ENCODE measurements at regions not wholly inside any gene's neighbourhood (a gene's known extent, or its start where the extent isn't known, plus 50 kb on each side); places are given as distances from the start of the nearest gene placed in this dataset.
A peak's percentile ranks its signal among the peaks of the same experiment; 100 is the strongest.

DNA sequence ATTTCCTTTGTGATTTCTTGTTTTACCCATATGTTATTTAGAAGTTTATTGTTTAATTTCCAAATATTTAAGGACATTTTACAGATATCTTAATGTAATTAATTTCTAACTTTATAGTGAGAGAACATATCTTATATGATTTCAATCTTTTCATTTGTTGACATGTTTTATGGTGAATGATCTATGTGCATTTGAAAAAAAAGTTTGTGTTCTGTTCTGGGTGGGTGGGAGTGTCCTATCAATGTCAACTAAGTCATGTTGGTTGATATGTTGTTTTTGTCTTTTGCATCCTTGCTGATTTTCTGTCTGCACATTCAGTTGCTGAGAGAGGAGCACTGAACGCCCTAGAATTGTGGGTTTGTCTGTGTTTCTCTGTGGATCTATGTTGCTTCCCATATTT lies 50.3 kb upstream of the CBFA2T3 start:
- no peak for DNase-seq

DNA sequence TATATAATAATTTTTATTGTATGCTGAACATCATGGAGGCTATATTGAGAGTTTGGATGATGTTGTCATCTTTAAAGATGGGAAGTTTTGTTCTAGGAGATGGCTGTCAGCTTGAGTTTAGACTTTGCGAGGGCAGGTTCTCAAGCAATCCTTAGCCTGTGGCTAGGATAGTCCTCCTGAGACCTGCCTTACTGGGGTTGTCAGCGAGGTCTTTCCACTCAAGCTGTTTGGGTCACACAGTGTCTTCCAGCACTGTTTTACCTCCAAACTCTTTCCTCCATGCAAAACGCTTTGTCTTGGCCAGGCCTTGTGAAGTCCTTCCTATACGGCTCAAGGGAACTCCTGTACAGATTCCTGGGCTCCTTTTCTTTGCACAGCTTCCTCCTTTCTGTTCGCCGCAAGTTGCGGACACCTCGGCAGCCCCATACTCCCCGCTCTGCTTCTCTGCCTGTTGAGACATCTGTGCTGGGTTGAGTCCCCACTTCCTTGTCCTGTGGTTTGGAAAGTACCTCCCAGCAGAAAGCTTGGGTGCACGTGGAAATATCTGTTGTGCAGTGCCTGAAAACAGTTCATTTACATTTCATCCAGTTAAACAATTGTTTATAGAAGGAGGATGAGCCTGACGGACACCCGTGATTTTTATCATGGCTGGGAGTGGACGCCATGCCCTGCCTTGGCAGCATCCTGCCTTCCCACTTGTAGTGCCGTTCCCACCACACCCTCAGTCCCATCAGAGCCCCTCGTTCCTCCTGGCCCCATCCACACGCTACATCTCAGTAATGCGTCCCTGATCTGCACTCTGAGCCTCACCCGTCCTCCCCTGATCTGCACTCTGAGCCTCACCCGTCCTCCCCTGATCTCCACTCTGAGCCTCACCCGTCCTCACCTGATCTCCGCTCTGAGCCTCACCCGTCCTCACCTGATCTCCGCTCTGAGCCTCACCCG lies 55.0 kb upstream of the CBFA2T3 start:
- no peak for DNase-seq

DNA sequence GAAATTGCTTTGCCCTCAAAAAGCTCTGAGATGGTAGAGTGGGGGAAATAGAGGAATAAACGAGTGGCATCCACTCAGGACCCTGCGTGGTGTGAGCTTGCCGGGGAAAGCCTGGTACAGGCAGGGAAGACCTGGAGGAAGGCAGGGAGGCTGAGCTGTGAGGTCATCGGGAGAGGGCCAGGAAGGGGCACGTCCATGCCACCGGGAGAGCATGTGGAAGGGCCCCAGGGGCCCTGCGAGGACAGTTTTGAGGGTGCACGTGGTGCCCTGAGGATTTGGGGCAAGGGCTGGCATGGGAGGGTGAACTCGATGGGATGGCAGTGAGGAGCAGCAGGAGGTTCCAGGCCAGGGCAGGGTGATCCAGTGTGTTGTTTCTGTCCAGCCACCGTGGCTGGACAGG lies 56.3 kb upstream of the CBFA2T3 start:
- DNase-seq: no peak

DNA sequence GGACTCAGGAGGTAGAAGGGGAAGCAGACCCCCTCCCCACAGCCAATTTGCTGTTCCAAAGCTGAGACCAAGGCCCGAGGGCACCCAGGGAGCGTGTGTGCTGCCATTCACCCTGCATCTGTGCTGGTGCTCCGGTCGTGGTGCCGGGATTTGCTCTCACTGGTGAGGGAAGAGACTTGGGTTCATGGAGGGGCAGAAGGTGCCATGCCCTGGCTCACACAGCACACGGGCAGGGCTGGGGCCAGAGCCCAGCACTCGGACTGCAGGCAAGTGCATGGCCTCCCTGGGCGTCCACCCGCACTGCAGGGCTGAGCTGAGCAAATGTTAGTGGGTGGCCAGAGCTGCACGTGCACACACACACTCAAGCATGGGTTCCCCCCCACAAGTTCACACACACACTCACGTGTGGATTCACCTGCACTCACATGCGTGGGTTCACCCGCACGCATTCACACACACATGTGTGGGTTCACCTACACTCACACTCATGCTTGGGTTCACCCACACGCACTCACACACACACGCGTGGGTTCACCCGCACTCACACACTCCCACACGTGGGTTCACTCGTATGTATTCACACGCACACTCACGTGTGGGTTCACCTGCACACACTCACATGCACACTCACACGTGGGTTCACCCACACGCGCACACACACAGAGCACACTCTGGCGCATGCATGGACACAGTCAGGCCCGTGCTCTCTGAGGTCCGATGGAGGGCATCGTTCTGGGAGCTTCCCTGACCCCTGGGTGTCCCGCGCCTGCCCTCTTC lies 57.0 kb upstream of the CBFA2T3 start:
- DNase-seq: no peak

DNA sequence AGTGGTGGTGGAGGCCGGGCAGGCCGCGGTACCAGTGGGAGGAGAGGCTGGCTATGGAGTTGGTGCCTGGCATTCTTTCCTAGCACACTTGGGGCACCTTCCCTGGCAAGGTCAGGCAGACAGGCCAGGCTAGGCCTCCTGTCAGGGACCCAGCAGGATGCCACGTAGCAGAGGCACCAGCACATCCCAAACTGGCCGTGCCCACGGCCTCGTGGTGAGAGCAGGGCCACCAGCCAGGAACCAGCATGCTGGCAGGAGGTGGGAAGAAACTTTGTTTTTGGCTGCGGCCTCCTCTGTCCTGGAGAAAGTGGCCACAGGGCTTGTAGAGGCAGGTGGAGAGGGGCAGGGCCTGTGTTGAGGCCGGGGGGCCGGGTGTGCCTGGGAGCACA lies 57.6 kb upstream of the CBFA2T3 start:
- no peak for DNase-seq

DNA sequence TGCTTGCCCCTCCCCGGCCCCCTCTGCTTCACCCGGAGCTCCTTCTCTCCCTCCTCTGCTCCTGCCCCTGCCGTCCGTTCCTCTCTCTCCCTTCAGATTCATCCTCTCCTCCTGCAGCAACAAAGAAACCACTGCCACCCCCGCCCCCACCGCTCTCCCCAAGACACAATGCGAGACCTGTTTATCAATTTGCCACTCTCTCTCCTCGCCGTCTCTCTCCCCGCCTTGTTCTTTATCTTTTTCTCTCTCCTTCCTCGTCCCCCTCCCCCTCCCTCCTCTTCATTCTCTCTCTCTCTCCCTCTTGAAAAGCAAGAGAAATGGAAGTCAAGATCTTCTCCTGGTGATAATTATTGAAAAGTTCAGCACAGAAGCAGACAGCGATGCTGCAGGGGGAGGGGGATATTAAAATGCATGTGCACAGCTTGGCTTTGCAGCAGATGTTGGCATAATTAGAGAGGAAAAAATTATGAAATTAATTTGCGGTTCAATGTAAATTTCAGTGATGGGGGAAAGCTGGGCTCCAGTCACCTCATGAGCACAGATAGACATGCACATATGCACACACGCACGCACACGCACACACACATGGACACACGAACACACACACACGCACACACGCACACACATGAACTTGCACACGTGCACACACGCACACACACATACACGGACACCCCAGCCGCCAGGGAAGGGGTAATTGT lies 58.1 kb upstream of the CBFA2T3 start:
- DNase-seq: no peak

DNA sequence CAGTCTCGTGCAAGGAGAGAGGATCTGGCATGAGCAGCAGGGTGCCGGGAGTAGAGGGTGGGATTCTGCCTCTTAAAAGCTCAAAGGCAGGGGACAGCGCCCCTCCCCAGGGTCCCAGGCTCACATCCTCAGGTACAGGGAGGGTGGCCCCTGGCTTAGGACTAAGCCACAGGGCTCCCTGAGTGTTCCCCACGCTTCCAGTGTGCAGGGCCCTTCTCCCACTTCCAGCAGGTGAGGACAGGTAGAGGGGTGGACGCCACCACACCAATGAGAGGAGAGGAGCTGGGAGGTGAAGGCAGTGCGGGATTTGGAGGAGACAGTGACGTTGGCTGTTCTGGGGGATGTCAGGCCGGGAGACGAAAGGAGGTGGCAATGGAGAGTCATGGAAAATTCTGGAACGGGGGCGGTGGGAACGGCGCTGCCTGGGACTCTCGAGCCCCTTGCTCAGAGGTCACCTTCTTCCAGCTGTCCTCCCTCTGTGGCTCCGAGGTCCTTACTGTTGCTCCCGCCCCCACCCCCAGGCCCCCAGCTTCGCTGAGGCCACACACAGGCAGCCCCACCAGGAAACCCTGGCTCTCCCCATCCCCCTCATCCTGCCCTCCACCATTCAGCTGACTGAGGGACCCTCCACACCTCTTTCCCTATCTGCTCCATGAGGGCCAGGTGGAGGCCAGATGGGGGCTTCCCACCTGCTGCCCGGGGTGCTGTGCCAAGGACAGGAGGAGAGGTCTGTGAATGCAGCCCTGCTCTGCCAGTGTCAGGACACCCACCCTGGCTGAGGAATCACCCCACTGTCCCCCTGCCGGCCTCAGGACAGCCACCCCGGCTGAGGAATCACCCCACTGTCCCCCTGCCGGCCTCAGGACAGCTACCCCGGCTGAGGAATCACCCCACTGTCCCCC lies 57.7 kb upstream of the ACSF3 start:
- no peak for DNase-seq

DNA sequence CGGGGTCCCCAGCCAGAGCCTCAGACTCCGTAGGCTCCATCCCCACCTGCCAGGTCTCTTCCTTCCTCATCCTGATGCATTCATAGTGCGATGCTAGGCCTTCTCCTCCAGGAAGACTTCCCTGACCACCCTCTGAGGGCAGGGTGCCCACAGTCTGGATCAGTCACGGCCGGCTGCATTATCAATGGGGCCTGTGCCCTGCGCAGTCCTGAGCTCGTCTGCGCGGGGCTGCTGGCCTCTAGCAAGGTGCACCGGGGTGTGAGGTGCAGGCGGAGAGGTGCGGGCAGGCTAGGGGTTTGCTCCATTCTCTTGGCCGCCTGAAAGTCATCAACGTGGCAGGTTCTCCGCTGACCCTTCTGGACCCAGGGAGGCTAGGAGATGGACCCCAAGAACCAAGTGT lies 56.9 kb upstream of the ACSF3 start:
- no peak for DNase-seq

DNA sequence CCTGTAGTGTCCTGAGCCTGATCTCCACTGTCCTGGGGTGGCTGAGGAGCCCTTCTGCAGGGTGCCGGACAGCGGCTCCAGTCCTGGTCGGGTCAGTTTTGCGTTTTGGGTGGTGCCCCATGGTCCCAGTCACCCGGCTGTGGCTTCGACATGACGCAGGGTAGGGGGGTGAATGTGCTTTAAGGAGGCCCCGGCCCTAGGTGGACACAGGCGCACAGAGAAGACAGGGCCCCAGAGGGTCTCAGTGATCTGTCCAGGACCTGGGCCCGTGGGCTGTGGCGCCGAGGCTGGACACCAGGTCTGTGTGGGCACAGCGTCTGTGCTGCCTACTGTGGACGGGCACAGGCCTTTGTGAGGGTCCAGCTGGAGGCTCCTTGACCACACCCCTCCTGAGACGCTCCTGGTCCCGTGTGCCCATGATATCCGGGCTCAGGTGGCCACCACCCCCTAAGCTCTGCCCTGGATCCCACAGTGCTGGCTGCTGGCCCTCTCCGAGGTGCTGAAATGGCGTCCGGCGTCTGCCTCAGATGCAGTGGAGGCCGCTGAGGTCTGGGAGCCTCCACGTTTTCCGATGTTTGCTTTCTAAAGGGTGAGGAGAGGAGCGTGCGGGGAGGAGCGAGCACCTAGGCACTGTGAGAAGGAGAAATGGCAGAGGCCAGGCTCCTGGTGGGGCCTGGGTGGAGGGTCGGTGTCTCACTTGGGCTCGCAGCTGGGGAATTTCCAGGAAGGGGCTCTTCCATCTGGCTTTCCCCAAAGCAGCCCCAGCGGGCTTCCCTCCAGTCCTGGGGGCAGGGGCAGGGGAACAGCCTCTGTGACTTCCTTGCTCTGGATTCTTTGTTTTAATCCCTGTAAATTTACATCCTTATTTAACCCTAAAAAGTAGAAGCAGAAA lies 56.1 kb upstream of the ACSF3 start:
- peak; percentile 33 for DNase-seq

DNA sequence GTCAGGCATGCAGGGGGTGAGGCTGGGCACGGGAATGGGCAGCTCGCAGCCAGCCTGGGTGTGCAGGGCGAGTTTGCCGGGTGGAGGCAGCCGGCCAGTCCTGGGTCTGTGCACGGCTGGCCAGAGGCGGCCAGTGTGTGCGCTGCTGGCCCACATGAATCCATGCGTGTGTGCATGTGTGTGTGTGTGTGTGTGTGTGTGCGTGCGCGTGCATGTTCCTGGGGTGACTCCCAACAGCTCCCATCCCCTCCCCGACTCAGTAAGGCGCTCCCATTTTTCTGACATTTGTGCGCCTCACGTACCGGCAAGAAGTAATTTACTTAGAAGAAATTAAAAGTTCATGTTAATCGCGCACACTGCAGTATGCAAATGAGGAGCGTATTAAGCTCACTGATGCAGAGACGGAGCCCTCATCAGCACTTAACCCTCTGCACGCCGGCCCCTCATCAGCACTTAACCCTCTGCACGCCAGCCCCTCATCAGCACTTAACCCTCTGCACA lies 55.4 kb upstream of the ACSF3 start:
- DNase-seq: no peak

DNA sequence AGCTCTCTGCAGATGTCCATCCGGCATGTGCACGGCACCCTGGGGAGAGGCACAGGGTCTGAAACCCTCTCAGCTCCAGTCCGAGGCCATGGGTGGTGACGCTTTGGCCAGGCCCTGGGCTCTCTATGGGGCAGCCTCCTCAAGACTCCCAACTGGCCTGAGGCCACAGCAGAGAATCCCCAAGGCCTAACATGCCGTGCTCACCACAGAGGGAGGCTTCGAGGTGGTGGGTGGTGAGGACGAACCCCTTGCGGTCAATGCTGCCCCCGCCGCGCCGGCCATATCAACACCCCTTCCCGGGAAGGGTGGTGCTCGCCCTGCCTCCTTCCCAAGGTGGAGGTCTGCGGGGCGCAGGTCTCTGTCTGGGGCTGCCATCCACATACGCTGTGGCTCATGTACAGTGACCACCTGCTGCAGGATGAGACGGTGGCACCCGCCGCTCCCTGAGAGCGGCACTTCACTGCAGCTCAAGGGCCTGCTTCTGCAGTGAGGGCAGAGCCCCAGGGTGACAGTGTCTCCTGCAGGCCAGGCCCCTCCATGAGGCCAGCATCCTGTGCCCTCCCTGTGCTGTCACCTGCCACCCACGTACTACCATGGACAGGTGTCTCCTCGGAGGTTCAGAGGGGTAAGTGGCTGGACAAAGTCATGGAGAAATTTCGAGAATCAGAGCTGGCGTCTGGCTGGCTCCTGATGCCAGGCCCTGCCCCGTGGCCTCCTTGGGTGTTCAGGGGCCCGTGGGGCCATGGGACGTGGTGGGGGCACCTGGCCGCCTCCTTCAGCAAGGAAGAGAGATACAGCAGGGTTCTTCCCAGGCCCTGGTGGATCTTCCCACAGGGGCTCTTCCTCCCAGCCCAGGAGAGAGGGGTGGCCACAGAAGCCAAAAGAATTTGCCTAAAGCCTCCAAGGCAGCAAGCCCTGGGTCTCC lies 54.6 kb upstream of the ACSF3 start:
- DNase-seq: no peak

DNA sequence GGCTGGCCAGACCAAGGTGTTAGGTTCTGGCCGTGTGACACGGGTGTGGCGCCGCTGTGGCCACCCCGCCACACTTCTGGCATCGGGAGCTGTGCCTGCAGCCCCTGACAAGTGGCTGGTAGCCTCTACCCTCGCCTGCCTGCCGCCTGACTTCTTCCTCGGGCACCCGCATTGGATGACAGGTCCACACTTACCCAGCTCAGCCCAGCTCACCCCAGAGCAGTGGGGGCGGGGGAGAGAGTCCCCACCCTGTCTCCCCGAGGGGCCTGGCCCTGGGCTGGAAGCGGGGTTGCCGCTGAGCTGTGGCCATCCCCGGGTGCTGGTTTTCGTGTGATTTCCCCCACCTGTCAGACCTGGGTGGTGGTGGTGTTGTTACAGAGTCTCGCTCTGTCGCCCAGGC lies 53.9 kb upstream of the ACSF3 start:
- no peak for DNase-seq

DNA sequence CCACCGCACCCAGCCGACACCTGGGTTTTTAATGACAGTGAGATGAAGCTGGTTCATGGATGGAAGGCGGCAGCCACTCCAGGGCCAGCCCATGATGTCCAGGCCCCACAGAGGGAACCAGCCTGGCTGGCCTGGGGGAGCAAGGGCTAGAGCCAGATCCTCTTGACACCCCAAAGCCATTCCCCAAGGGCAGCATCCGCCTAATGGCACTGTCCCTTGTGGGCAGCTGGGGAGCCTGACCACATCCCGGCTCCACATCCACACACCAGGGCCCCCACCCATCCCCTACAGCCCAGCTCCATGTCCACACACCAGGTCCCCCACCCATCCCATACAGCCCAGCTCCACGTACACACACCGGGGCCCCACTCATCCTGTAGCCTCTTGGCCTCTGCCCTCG lies 53.3 kb upstream of the ACSF3 start:
- DNase-seq: no peak

DNA sequence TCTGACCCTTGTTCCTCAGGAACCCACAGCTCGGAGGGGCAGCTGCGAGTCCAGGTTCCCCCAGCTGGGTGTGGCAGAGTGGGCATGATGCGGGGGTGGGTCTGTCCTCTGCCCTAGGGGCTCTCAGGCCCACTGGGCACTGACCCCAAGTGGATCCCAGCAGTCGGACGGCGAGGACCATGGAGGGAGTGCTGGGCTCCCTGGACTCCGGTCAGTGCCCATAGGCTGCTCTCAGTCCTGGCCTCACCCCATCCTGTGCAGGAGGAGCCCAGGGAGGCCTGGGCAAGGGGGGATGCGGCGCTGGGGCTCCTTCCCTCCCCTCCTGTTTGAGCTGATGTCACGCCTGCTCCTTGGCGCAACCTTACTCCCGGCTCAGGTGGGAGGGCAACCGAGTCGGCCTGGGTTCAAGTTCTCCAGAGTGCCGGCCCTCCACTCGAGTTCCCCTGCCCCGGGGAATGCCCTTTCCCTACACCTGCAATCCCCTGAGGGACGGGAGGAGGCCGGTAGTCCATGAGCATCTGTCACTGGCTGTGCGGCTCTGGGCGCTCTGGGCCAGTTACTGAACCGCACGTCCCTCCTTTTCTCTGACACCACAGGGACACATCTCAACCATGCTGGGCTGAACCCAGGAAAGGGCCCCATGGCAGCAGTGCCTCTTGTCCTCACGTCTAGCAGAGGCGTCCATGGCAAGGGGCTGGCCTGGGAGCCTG lies 52.6 kb upstream of the ACSF3 start:
- no peak for DNase-seq

DNA sequence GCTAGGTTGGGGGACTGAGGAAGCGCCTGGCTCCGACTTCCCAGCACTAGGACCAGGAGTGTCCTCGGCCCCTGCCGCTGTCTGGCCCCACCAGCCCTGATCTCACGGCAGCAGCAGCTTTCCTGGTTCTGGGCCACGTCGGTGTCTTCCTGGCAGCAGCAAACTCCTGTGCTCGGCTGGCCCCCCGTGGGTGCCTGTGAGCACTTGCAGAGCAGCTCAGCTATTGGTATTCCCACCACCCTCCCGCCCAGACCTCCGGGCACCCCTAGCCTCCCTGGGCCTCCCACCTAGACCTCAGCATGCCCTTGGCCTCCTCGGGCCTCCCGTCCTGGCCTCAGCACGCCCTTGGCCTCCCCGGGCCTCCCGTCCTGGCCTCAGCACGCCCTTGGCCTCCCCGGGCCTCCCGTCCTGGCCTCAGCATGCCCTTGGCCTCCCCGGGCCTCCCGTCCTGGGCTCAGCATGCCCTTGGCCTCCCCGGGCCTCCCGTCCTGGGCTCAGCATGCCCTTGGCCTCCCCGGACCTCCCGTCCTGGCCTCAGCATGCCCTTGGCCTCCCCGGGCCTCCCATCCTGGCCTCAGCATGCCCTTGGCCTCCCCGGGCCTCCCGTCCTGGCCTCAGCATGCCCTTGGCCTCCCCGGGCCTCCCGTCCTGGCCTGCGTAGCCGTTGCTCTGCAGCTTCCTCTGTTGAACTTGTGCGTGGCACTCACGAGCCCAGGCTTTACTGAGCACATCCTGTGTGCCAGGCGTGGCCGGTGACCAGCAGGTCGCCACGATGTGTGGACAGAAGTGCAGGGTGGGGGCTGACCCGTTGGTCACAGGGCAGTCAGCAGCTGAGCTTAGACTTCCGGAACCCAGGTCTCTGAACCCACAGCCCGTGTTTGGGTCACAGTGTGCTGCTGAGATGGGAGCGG lies 51.8 kb upstream of the ACSF3 start:
- DNase-seq: no peak

DNA sequence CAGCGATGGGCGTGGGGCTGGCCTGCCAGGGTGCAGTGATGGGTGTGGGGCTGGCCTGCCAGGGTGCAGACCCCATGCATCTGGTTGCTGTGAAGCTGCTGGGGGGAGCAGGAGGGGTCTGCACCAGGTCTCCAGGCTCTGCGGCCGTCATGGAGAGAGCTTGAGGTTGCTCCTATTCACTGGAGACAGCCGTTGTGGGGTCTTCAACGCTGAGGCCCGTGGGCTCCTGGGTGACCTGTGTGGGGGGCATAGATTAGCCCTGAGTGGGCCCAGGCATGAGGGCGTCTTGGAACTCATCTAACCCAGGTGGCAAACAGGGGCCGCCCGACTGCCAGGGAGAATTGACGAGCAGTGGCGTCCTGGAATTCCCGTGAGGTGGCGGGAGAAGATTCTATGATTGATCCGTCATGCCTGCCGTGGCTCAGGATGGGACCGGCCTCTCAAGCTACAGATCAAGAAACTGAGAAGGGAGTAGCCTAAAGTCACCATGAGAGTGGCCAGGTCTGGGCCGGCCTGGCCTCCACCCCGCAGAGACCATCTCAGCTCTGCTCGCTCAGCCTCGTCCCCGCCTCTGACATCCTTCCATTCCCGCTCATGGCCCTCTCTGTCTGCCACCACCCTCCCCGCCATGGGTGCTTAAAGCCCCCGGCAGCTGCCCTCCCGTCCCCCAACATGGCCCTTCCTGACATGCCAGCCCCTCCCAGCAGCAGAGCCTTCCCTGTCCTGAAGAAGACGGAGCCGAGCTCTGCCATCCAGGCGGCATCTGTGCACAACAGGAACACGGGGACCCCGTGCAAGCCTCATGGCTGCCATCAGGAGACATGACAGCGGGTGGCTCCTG lies 50.7 kb upstream of the ACSF3 start:
- no peak for DNase-seq

Data from fibroblast of skin of back (primary cell).